T-helper 22 cell (primary cell): ENCODE measurements at regions not wholly inside any gene's neighbourhood (a gene's known extent, or its start where the extent isn't known, plus 50 kb on each side); places are given as distances from the start of the nearest gene placed in this dataset.

Source experiments
- DNase-seq: peaks from one replicate; pipeline ENCODE4 v3.0.0-alpha.2; 2020; ENCODE audit warnings: low read depth

DNA sequence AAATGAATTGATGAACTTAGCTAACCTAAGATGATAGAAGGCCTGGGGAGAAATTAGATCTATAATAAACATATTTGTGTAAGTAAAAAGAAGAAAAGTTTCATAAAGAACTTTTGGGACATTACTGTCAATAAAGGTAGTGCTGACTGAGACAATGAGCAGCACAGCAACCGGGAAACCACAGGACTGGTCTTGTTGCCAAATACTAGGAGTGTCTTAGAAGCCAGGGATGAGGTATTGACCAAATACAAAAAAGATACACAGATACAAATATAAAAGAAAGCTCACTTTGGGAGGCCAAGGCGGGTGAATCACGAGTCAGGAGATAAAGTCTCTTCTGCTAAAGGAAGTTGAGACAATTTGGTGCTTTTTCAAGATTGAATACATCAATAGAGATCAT, 362.4 kb upstream of the ZNF385D start:
- no peak for DNase-seq

DNA sequence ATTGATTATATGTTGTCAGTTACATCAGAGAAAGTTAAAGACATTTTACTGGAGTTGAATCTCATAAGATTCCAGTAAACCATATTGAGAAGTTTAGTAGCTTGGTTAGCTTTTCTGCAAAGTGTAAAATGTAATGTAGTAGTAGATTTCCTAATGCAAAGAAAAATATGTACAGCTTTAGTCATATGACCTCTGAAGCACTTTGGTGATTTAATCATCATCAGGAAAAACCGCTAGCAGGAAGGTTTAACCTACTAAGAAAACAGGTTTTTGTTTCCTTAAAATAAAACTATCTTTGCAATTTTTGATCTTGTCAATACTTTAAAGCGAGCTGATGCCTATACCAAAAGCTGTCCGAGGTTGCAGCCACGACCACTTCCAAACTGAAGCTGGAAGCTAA, 364.6 kb upstream of the ZNF385D start:
- no peak for DNase-seq

DNA sequence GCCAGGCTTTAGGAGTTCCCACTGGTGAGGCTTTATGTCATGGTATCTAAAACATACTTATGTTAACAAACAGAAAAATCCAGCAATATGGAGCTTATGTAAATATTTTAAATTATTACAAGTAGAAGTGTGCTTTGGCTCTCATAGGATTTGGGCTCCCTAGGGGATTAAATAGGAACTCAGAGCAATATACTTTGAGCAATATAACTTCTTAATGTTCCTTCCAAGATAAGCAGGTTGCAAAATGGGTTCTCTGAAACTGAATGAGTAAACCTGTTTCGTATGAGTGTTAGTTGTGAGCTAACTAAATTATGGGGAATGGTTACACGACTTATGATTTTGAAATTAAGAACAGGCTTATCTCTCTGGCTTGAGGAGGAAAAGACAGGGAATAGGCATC, 366.1 kb upstream of the ZNF385D start:
- DNase-seq: no peak

DNA sequence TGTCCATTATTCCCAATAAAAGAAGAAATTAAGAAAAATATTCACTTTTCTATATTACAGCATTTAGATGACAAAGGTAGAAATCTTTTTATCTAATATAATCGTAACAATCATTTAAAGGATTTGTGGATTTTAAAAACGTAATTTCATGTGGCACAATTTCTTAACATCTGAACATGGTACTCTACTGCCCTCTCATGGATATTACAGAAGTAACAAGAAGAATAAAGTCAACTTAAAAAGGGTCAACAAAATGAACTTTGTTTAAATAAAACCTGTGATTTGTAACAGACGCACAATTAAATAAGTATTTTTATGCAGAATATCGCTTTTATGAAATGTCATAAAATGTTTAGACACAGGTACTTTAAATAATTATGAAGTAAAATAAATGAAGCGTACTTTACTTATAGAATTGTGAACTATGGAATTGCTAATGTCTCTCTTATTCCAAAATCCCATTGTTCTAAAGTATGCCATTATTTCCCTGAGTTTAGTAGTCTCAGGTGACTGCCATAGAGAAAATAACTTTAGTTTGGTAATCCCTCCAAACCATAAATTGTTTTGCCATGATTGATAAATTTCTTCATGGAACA, 366.8 kb upstream of the ZNF385D start:
- no peak for DNase-seq

DNA sequence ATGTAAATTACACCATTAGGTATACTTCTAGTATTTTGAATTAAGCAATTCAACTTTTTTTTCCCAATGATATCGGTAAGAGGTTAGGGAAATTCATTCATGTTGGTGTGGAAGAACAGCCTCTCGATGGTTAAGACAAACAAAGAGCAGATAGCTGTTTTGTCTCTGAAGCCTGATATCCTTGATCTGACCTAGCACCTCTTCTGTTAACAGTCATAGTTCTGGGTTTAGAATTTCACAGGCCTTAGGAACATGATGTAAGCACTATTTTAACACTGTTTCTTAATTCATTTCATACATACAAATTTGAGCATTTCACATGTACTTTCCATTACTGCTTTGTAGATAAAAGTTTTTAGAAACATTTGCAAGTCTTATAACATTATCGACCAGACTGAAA, 367.5 kb upstream of the ZNF385D start:
- no peak for DNase-seq

DNA sequence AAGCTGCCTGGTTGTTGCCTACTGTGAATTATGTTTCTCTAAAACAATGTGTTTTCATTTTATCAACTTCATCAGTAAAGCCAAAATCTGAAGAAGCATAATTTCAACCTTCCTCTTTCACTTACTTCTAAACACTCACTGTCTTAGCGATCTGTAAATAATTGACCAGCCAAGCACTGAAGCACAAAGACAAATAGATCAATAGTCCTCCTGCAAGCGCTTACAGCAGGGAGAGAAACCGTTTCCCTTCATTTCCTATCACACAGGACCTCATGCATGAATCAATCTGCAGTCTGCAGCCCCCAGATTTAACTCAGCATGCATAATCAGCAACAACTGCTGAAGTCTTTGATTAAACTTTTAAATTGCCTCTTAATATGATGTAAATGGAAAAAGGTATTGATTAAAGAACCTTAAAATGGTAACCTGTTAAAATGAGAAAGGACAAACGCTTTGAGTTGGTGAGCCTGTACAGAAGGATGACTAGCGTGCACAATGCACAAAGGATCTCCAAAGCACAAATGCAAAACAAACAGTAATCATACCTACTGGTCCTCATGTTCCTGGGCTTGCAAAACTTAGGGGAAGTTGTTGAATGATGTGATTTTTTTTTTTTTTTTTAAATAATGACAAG, 370.2 kb upstream of the ZNF385D start:
- DNase-seq: no peak

DNA sequence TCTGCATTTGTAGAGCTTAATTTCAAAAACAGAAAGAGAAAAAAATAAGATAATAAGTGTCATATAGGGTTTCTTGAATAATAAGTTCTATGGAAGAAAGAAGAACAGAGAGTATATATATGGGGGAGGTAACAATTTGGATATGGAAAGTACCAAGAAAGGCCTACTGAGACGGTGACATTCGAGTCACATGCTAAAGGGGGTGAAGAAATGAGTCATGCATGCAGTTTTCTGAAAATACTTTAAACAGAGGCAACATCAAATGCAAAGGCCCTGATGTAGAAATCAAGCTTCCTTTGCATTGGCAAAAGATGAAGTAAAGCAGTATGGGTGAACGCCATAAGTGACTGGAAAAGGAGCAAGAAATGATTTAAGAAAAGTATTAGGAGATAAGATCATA, 371.6 kb upstream of the ZNF385D start:
- no peak for DNase-seq

DNA sequence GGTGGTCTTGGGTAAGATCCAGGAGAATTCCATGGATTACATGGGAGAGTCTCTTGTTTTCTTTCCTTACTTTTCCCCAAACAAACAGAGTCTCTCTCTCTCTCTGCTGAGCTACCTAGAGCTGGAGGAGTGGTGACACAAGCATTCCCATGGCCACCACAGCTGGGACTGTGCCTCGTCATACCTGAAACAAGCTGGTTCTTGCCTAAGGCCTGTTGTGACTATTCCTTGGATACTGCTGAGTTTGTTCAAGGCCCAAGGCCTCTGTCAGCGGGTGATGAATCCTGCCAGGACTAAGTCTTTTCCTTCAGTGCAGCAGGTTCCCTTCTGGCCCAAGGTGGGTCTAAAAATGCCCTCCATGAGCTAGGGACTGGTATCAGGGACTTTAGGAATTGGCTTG, 378.1 kb upstream of the ZNF385D start:
- no peak for DNase-seq

DNA sequence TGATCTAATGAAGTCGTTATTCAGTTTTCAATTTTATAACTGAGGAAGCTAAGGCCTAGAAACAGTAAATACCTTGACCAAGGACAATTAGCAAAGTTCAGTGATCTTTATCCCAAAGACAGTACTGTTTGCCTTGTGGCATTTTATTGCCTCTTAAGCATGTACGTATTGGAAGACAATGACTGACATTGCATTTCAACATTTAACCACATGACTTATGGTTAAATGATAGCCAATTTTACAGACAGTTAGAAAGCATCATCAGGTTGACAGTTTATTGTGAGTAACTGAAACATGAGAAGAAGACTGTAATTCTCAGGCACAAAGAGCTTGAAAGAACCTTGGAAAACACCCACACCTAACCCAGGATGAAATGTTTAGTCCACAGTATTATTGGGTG, 390.8 kb upstream of the ZNF385D start:
- DNase-seq: no peak

DNA sequence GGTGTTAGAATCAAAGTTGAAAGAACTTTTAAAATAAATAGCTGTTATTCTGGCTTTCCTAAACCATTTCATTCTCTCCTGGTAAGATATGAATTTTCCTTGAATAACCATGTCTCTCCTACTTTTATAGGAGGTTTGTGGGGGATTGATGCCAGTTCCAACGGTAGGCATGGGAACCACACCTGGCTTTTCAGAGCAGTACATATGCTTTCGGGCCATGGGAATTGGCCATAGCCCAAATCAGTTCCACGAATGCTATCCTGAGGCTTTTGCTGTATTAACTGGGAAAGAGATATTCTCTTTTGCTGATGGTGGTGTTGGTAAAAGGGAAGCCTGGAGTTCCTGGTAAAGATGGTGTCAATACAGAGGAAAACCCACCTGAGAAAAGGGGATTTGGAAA, 396.2 kb upstream of the ZNF385D start:
- no peak for DNase-seq

DNA sequence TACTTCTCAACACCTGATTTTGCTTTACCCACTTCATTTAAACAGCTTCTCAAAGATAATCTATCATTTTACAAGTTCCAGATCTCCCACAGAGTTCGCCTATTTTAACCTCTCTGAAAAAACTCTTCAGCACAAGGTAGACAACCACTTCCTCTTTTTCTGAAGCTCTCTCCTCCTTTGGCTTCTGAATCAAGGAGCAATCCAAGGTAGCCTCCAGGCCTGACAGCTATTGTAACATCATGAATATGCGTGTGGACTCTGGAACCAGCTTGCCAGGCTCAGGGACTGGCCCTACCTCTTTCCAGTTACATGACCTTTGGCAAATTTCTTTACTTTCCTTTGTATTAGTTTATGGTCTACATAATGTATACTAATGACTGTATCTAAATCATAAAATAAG, 405.9 kb upstream of the ZNF385D start:
- DNase-seq: no peak

DNA sequence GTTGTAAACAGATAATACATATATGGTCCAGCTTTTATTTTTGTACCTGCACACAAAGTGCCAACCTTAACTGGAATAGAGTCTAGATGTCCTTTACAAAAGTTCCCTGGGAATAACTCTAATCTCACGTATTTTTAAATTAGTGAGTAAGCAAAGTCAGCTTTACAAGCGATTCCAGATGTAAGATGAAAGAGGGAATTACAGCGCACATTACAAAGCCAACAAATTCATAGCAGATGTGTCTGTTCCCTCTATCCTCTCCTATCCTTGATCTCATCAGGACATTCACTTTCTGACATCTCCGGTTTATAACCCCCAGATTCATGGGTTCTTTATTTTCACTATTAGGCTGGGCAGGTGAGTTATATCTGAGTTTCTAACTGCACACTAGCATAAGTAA, 406.8 kb upstream of the ZNF385D start:
- DNase-seq: no peak

DNA sequence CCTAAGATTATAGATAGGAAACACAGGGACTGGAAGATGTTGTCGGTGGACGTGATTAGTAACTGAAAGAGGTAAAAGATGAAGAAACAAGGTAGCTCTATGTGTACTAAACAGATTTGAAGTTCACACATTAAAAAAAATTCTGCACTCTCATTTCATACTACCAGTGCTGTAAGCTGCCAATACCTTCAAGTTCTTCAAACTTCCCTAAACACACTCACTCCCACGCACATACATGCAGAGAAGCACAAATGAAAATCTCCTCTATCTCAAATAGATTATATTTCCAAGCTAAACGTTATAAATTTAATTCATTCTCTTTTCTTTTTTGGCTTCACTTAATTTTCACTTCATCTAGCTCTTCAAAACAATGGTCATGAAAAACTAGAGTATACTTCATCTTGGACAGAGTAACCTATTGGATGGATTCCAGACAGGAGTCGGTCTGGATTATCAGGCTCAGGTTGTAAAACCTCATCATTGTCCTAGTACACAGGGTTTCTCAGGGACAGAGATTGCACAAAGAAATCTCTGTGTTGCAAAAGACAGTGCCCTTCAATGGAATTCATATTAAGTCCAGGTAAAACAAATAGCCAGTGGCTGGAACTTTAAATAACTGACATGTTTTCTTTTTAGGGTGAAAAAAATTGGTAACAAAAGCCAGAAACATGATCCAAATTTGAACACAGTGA, 408.1 kb upstream of the ZNF385D start:
- DNase-seq: no peak

DNA sequence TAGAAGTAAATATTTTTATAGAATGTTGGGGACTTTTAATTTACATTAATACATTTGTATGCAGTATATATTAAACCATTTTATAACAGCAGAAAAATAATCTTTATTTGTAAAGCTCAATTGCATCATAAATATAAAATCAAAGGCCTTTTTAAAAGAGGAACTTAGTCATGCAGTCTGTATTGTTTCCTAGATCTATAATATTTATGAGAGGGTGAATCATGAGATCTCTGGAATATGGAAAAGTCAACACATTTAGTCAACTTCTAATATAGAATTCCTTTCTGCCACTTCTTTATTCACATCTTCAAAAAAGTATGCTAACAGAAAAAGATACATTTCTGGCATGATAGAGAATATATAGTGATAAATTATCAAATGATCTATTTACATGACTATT, 410.3 kb upstream of the ZNF385D start:
- no peak for DNase-seq

DNA sequence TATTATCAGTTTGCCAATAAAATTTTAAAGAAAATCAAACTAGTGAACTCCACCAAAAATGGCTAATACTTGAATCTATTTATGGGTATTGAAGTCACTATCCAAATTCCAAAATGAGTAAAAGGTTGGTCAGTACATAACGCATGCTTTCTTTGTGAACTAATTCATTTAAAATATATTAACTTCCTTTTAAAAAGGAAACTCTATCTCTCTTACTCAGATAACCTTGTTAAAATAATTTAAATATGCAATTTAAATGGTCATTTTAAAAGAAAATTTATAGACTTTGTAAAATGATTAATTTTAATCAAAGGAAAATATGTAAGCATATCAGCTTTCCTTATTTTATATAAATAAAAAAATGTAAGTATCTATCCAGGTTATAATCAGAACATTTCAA, 419.4 kb upstream of the ZNF385D start:
- no peak for DNase-seq

DNA sequence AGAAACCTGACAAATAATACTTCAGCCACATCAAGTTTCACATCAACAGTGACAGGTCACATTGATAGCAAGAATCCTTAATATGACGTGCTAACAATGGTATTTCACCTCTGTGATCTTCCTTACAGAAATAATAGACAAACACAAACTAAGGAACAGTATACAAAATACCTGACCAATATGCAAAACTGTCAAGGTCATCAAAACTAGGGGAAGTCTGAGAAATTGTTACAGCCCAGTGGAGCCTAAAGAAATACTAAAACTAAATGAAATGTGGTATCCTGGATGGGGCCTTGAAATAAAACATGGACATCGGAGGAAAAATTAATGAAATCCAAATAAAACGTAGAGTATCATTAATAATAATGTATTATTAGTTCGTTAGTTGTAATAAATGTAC, 422.0 kb upstream of the ZNF385D start:
- DNase-seq: no peak

DNA sequence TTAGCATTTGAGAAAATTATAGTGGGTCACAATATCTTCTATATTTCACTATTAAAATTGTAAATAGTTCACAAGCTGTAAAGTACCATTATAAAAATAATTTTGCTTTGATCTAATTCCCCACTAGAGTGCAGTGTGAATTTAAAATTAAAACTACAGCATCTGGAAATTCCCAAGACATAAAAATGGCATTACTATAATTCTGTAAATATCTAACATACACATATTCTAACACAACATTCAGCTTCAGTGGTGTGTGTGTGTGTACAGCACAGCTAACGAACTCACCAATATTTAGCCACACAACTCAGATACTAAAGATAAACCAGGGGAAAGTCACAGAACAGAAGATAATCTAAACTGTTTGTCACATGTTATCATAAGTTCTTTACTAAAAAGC, 424.9 kb upstream of the ZNF385D start:
- no peak for DNase-seq

DNA sequence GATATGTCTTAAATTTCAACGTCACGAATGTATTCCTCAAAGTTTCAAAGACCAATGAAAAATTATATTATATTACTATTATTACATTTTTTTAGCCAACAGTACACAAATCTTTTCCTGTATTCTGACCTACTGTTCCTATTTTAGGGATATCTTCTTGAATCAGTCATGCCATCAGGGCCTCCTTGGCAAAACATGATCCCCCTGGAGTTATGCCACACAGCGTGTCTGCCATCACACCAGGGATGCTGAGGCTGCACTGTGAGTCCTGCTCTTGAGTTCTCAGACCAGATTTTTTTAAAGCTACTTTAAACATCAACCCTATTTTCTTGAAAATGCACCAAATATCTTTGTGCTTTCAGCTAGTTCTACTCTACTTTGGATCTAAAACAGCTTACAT, 425.9 kb upstream of the ZNF385D start:
- DNase-seq: no peak

DNA sequence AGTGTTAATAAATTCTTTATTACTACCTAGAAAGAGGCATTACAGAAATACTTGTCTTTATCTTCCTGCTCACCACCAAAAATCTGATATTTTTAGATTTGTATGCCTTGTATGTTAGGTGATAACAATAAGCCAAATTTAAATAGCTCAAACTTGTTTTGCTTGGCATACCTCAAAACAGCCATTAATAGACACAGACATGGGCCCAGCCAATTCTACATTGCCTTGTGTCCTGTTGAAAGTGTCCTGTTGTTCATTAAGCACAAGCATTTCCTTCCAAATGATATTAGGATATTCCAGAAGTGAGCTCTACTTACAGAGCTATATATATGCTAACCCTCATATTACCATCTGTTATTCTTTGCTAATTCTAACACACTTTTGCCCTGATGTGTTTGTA, 438.6 kb upstream of the ZNF385D start:
- no peak for DNase-seq

DNA sequence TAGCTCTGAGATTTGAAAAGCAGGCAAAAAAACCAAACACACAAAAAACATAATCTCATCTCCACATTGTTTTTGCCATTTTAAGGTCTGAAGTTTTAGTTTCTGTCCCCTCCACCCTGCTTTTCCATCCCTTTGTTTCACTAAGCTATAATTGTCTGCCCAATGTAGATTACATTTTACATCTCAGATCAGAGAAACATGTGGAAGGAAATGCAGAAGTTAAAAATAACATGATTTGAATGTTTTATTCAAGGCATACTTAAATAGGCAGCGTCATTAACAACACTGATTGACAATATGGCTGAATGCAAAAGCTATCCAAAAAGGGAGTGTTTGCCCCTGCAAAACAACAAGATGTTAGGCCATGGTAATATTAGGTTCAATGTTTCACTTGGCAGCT, 448.1 kb upstream of the ZNF385D start:
- DNase-seq: no peak

DNA sequence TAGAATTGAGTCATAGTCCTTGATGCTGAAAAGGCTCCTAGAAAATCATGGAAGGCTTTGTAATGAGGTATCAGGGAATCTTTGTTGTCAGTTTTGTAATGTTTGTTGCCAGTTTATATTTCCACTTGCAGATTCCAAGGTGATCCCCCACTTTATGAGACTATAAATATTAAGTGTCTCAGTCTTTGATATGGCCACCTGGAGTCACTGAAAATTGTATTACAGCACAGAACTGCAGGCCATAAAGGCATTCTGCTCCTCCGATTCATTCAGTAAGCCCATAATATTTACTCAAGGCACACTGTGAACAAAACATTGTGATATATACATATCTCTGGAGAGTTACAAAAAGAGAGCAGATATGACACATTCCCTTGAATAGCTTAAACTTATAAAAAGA, 457.8 kb upstream of the ZNF385D start:
- no peak for DNase-seq

DNA sequence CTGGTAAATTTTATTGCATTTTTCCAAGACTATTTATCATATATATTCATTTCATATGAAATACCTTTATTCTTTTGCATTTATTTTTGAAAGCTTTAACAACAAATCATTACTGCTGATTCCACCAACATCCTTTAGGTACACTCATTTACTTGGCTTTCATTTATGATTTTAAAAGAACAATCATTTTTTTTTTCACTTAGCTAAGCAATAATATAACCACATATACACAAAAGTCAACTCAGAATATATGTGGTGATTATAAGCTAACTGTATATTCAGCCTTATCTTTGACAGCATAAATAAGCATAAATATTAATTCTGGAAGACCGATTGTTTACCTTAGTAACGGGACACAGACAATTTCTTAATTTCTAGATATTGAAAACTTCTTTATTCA, 458.6 kb upstream of the ZNF385D start:
- DNase-seq: no peak

DNA sequence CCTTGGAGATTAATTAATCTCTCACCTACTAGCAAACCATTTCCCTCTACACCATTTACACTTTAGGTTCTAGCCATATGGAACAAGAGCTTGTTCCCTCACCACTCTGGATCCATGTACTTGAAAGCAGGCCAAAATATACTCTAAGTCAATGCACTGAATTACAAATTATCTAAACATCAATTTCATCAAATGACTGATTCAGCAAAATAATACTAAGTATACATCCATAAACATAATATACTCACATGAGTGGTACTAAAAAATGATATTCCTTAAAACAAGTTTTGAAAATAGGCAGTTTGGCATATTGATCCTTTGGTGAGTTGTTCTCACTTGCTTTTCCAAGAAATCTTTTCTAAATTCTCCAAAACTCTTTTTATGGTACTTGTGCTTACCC, 459.7 kb upstream of the ZNF385D start:
- no peak for DNase-seq

DNA sequence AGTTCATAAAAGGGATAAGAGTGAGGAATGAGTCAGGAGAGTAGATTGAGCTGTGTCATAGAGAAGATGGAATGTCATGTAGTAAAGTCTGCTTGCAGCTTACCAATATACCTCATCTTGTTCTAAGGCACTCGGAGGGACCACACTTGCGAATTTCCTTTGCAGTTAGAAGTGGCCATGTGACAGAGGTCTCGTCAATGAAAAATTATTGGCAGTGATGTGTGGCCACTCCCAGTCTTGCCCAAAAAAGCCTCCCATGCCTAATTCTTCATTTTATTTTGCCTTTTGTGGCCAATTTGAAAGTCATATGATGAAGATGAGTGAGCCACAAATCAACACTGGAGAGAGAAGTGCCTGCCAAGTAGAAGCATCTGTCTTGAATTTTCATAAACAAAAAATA, 465.6 kb upstream of the ZNF385D start:
- no peak for DNase-seq
